Activated CD4-positive, alpha-beta T cell treated with anti-CD3 and anti-CD28 coated beads, Interleukin-10, Interleukin-2, amounts not matched to agents 100 ng/mL and 50 ng/mL, durations not matched to agents 16 hours and 8 hours (primary cell): ENCODE measurements at regions not wholly inside any gene's neighbourhood (a gene's known extent, or its start where the extent isn't known, plus 50 kb on each side); places are given as distances from the start of the nearest gene placed in this dataset.

Experiments used
- DNase-seq: peaks from one replicate; pipeline ENCODE4 v3.0.0-alpha.2; 2020

GRCh38 chr11:88231894-88232482 is 56.7 kb upstream of the RAB38 start:
- peak; percentile 48 for DNase-seq

DNA sequence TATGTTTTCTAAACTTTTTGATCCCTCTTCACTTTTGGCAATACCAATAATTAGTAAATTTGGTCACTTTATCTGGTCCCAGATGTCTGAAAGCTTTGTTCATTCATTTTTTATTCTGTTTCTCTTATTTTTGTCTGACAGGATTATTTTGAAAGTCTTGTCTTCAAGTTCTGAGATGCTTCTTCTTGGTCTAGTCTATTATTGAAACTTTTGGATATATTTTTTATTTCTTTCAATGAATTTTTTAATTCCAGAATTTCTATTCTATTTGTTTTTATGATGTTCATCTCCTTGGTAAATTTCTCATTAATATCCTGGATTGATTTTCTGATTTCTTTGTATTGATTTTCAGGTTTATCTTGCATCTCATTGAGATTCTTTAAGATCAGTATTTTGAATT is 54.1 kb upstream of the RAB38 start:
- DNase-seq = no peak
